ENCODE measurements at regions not wholly inside any gene's neighbourhood (a gene's known extent, or its start where the extent isn't known, plus 50 kb on each side); places are given as distances from the start of the nearest gene placed in this dataset.
"Not testable (repeated sequence)": the region's sequence is repeated elsewhere in the genome, so short reads cannot be mapped to it uniquely, and the experiment has no call there.

DNA sequence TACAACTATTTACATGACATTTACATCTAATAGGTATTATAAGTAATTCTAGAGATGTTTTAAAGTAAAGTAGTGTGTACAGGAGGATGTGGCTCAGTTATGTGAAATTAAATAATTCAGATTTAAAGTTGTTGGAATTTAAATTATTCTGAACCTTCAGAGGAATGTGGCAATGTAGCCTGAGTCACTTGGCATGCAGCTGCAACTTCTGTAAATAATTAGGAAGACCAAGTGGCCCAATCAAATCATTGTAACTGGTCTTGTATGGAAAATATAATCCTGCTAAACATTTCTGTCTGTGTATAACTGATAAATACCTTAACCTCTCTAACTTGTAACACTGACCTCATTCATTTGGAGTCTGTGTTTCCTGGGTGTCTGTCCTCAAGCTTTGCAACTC, 828.9 kb downstream of the GLUD2 start:
- DNase-seq, result no peak

DNA sequence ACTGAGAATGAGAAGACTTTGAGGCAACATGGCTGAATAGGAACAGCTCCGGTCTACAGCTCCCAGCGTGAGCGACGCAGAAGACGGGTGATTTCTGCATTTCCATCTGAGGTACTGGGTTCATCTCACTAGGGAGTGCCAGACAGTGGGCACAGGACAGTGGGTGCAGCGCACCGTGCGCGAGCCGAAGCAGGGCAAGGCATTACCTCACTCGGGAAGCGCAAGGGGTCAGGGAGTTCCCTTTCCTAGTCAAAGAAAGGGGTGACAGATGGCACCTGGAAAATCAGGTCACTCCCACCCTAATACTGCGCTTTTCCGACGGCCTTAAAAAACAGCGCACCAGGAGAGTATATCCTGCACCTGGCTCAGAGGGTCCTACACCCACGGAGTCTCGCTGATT, 829.9 kb downstream of the GLUD2 start:
- not testable (repeated sequence) for DNase-seq

DNA sequence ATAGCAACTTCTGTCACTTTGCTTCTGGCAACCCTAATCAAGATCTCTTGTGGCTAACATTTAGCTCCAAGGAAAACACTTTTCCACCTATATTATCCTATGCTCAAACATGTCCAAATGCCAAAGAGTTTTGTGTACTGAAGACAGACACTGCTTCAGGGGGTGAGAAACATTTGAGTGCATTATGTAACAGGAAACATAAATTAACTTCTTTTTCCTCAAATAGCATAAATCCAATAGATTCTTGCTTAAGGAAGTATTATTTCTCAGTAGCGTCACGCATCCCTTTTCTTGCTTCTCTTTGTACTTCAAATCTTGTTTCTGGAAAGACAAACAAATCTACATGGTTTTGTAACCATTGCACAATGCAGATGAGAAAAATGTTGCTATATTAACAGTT, 839.1 kb downstream of the GLUD2 start:
- DNase-seq, result no peak

DNA sequence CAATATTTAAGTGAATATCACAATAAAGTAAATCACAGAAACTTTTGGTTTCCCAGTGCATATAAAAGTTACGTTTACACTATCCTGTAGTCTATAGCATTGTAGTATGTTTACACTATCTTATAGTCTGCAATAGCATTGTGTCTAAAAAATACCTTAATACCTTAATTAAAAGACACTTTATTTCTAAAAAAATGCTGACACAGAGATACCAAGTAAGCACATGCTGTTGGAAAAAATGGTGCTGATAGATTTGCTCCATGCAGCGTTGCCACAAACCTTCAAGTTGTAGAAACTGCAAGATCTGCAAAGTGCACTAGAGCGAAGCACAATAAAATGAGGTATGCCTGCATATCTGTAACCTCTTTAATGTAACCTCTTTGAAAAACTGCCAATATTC, 847.3 kb downstream of the GLUD2 start:
- no peak for DNase-seq

DNA sequence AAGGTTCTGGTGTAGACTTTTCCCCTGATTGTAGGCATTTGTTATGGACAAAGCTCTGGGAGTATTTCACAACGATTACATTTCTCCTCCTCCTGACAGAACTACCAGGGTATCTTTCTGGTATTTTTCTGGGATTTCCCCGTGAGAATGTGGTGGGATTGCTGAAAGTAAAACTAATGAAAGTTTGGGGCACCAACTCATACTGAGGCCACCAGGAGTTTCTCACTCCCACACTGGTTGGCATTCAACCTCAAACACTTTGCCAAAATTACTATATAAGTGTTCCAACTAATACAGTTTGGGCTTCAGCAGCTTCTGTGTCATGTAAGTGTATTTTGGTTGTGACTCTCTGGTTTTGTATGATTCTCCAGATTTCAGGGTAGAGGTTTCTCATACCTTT, 855.1 kb downstream of the GLUD2 start:
- no peak for DNase-seq

DNA sequence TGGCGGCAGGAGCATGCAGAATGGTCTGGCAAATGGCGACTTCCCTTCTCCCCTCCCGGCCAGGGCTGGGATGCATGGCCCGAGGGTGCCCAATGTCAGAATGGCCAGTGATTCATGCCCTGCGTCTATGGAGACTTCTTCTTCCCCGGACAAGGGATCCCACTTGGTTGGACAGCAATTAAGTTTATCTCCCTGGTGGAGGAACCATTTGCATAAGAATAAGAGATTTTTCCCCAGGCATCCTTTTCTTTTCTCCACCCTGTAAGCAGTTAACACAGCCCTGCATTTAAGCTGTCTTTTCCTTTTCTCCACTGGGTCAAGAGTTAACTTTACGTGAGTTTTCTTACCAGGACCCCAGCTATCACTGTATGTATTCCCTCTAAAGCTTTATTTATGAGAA, 856.6 kb downstream of the GLUD2 start:
- DNase-seq, result no peak

DNA sequence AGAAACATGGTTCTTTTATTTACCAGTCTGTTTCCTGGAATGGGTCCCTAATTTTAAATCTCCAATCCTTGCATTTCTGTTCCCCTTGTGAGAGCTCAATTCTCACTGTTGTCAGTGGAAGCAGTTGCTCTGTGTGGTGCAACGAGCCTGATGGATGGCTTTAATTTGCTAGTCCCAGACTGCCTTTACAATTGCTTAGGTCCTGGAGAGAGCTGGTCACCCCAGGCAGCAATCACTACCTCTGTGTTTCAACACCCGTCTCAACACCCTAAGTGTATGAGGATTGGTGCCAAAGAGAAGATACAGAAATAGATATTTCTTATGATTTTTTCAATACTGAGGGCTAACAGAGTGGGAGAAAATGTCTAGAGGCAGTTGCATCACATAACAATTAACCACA, 873.8 kb downstream of the GLUD2 start:
- no peak for DNase-seq

DNA sequence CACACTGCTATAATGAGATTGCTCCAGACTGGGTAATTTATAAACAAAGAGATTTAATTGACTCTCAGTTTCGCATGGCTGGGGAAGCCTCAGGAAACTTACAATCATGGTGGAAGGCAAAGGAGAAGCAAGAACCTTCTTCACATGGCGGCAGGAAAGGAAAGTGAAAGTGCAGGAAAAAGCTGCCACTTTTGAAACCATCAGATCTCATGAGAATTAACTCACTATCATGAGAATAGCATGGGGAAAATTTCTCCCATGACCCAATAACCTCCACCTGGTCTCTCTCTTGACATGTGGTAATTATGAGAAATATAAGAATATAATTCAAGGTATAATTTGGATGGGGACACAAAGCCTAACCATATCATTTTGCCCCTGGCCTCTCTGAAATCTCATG, 884.2 kb downstream of the GLUD2 start:
- no peak for DNase-seq

DNA sequence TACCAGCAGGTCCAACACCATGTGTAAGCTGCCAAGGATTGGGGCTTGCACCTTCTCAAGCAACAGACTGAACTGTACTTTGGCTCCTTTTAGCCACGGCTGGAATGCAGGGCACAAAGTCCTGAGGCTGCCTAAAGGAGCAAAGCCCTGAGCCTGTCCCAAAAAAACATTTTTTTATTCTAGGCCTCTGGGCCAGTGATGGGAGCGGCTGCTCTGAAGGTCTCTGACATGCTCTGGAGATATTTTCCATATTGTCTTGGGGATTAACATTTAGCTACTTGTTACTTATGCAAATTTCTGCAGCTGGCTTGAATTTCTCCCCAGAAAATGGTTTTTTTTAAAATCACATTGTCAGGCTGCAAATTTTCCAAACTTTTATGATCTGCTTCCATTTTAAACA, 885.3 kb downstream of the GLUD2 start:
- no peak for DNase-seq

DNA sequence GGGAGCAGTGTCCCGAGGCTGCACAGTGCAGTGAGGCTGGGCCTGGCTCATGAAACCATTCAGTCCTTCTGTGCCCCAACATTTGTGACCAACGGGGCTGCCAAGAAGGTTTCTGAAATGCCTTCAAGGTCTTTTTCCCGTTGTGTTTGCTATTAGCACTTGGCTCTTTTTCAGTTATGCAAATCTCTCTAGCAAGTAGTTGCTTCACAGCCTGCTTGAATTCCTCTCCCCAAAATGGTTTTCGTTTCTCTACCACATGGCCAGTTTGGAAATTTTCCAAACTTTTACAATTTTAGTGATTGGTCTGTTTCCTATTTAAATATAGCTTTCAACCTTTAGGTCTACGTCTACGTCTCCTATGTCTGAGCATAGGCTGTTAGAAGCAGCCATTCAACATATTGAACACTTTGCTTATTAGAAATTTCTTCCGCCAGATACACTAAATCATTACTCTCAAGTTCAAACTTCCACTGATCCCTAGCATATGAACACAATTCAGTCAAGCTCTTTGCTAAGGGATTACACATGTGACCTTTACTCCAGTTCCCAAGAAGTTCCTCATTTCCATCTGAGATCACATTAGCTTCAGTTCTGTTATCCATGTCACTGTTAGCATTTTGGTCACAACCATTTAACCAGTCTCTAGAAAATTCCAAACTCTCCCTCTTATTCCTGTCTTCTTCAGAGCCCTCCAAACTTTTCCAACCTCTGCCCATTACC, 901.8 kb downstream of the GLUD2 start:
- DNase-seq, result no peak

DNA sequence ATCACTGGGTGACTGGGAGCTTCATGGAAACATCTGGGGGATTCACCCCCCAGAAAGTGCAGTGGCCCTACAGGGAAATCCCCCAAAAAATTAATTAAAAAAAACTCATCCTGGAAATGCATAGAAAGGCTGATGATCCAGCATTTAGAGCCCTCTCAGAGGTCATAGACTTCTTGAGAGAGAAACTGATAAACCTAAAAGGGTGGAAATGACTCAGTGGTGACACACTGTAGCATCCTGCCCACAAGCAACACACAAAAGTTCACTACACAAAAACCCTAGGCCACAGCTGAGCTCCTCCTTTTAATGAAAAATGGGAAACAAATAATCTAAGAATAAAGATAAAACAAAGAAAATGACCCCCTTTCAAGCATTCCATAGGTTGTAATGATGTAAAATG, 911.5 kb downstream of the GLUD2 start:
- no peak for DNase-seq

DNA sequence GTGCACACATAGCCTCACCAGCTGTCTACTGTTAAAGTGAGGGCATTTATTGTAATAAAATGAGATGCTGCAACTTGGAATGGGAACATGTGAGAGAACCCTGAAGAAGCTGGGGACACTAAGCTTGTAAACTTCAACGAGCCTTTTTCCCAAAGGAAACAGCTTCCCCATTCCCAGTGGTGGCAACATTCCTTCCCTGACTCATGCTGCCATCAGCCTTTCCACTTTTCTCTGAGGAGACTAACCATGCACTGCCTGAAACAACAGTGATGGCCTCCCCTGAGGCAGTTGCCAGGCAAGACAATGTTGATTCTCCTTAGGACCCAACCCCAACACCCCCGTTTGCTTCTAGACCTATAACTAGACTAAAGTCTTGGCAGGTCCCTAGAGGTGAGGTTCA, 928.3 kb downstream of the GLUD2 start:
- DNase-seq, result no peak

DNA sequence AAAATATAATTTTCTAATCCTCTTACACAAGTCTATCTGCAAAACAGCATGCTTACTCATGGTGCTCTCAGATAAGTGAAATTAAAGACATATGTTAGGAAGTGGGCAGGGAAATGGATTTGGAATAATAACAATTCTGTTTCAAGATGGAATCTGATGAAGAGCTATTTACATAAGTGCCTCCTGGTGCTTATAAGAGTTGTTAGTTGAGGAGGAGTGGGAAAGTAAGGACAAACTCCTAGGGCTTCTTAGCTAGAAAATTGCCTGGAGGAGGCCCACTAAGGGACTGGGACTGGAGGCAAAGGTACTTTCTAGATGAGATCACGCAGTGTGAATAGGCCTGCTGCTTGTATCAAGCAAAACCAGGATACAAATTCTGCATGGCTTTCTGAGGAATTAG, 939.8 kb downstream of the GLUD2 start:
- DNase-seq, result no peak

DNA sequence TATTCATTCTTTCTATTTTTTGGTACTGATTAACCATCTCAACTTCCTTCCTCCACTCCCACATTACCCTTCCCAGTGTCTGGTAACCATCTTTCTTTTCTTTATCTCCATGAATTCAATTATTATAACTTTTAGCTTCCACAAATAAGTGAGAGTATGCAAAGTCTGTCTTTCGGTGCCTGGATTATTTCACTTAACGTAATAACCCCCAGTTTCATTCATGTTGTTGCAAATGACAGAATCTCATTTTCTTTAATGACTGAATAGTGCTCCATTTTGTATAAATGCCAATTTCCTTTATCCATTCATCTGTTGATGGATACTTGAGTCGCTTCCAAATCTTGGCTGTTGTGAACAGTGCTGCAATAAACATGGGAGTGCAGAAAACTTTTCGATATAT, 940.4 kb downstream of the GLUD2 start:
- DNase-seq, result no peak

DNA sequence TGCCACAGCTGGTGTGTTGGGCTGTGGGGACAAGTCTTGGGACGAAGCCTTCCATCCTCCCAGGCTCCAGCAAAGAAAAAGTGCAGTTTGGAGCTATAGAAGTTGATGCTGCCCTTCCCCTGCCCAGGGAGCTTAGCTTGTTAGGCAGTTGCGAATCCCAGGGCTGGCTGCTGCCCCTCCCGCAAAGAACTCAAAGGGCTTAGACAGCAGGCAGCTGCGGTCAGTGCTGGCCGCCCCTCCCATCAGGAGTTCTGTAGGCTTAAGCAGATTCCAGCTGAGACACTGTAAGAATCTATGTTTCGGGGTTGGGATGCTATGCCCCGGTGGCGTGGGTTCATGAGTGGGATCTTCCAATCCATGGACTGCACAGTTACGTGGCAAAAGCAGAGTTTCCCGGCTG, 956.7 kb downstream of the GLUD2 start:
- DNase-seq, result no peak

DNA sequence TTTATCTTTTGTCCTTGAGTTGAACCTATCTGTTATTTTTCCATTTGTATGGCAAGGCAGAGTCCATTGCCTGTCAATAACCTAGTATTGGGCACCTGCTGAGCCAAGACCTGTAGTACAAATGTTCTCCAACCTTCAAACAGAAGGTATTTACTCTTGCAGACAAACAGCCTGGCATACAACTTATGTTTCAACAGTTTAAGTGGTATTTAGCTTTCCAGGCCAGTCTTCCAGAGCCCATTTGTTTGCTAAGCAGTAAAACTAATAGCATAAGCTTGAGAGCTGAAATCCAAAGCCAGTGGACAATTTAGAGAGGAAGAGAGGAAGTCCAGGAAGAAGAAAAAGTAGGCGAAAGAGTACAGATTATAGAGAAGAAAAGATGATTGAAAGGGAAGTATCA, 979.3 kb downstream of the GLUD2 start:
- peak; percentile 22 for DNase-seq

DNA sequence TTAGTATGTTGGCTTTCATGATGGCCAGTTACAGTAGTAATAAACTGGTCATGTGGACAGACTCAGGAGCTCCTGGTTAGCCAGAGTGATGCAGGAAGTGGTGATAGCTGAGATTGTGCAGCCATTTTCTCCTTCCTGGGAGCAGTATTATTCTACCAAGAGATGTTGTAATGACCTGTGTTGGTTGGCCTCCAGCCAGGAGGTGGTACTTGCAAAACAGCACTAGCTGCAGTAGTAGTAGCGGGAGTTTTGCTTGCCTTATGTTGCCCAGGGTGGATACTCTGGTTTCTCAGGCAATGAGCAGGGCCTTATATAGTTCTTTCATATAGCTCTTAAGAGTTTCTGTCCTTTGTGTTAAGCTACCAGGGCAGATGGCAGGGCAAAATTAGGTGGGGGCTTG, 998.8 kb downstream of the GLUD2 start:
- DNase-seq, result no peak

DNA sequence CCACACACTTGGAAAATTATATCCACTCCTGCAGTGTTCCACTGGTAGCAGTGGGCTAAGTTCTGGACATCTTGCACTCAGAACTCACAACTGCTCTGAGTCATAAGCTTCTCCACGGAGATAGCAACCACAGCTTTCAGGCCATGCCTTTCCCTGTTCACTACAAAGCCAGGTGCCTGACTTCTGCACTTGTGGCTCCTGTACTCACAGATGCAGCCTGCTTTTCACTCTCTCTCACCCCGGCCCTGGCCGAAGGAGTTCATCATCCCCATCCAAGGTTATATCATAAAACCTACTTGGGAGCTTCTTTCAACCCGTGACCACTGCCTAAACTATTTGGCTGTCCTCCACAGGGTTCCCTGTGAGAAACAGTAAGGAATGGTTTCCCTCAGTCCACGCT, 999.4 kb downstream of the GLUD2 start:
- DNase-seq, result no peak

DNA sequence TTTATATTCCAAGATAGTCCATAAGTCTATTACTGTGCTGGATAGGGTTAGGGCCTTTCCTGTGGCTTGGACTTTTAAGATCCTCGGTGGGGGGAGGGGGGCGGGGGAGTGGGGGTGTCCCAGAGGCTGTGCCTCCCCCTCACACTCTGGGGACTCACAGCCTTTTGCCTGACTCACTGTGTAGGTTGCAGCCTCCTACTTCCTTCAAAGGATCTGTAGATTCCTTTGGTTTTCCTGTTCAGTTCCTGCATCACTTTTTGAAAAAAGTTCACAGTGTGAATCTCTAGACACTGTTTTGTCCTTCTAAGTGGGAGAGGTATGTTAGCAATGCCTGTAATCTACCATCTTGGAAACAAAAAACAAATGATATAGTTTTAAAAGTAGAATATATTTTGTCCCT, 999.9 kb downstream of the GLUD2 start:
- no peak for DNase-seq

DNA sequence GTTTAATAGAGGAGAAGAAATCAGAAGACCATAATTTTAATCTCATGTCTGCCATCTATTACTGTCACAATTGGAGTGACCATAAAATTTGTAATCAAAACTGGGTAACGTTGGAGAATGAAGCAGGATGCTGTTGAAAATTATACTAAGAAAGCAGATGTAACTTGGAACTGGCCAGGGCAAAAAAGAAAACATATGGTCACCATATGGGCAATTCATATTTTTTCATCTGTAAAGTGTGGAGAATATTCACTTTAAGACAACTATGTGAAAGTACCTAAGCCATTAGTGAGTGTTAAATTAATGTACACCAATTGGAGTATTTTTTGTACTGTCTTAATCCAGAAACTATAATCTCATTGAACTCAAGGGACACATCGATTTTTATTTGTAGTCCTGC, 1008.0 kb downstream of the GLUD2 start:
- no peak for DNase-seq

DNA sequence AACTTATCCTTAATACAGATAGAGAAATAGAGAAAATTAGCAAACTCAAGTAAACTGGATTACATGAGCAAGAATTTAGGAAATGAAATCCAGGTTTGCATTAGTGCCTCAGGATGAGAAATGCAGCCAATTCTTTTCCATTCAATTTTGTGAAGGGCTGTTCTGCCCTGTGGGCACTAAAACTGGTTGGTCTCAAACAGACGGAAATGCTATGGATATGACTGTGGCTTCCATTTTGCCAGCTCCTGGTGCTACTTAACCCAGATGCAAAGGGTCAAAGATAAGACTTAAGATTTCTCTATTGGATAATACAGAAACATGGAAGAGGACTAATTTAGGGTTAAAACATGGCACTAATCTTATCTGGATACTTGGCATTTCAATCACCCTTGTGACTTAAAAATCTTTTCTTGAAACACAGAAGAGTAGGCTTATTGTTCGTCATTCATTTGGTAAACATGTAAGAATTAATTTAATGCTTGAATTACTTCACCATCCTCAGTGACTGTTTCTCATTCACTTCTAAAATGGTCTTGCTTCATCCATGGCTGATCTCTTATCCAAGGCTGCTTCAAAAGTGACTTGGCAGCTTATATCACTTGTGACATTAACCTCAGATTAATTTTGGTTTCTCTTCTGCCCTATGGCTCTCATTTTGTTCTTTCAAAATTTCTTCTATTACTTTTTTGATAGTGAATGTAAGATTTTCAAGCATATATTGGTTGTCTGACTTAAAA, 1008.7 kb downstream of the GLUD2 start:
- DNase-seq, result no peak

DNA sequence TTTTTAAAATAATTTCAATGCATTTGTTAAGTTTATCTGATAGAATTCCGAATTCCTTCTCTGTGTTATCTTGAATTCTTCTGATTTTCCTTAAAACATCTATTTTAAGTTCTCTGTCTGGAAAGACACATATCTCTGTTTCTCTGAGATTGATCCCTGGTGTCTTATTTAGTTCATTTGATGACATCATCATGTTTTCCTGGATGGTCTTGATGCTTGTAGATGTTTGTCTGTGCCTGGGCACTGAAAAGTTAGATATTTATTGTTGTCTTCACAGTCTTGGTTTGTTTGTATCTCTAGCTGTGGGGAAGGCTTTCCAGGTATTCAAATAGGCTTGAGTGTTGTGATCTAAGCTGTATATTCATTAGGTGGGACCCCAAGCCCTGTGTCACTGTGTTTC, 1028.8 kb downstream of the GLUD2 start:
- no peak for DNase-seq

DNA sequence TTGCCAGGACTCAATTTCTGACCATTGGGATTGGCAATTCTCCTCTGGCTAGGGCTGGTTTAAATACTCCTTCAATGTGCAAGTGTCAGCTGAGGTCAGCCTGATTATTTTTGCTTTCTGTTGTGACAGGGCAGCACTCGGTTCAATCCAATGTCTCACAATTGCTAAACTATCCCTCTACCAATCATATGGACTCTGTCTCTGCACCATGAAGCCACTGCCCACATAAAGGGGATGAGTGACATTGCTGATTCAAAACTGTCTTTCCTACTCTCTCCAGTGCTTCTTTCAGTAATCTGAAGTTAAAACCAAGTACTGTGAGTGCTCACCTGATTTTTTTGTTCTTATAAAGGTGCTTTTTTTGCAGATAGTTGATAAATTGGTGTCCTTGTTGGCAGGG, 1030.7 kb downstream of the GLUD2 start:
- no peak for DNase-seq

DNA sequence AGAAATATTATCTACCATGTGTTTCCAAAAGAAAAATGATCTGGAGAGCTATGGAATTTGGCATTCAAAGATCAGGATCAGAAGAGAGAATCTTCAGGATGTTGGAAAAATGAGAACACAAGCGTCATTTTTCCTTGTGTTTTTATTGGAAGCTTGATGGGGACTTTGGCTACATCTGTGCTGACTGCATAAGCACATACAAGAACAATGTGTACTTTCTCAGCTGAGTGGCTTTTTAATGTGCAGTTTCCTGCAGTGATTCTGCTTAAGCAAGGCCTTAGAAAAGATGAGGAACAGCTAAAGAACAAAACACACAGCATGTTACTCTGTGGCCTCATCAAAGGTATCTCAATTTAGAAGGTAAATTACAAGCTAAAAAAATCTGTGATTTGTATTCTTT, 1039.9 kb downstream of the GLUD2 start:
- DNase-seq, result no peak

DNA sequence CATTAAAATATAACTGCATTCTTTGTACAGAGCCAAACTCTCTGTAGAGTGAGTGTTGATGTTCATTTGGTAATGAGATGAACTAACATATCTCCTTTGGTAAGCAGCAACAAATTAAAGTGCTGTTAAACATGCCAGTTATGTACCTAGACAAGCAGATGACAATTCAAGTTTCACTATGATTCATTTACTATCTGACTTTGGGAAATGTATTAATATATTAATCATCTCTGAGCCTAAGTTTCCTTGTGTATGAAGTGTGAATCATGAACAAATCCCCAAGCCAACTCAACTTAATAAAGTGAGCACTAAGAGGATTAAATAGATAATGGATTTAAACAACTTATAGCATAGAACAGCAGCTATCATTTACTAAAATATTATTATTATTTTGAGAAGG, 1044.2 kb downstream of the GLUD2 start:
- DNase-seq, result no peak
